Panc1 (cell line): ENCODE measurements at regions not wholly inside any gene's neighbourhood (a gene's known extent, or its start where the extent isn't known, plus 50 kb on each side); places are given as distances from the start of the nearest gene placed in this dataset.

Experiments
- ATAC-seq: fragments of 200-7000 bp; cut with Tn5 transposase; 2 replicates; pipeline ENCODE4 v1.9.1; 2020; ENCODE audit warnings: mild to moderate bottlenecking, moderate library complexity
- BruUV-seq: library from RNA; stranded (reverse); fragments of 400-500 nt; replicated peaks from 2 replicates; lab custom pipeline; 2021; lab: Mats Ljungman, UMichigan
- CTCF ChIA-PET: fragments of 300-600 bp; sonication (Branson Sonifier 250); formaldehyde crosslinking; loops from one replicate; lab custom pipeline; 2022; ENCODE audit warnings: antibody characterized with exemption; lab: Charles Lee
- POLR2A ChIA-PET: fragments of 300-600 bp; sonication (Branson Sonifier 250); formaldehyde crosslinking; loops from one replicate; lab custom pipeline; 2022; ENCODE audit warnings: antibody characterized with exemption; lab: Charles Lee
- DNase-seq: peaks from one replicate; pipeline ENCODE4 v3.0.0-alpha.2; 2010; ENCODE audit warnings: low read depth, low spot score
- H3K27ac ChIP-seq: 2 replicates; pipeline ENCODE4 v1.5.1; 2011; ENCODE audit warnings: mild to moderate bottlenecking, low read length, inconsistent platforms
- H3K27me3 ChIP-seq: fragments of 200-500 bp; sonication (Bioruptor generic); 2 replicates; pipeline ENCODE4 v1.6.0; 2014; ENCODE audit warnings: low read length, inconsistent platforms; ENCODE audit not compliant: control insufficient read depth, insufficient read depth
- H3K36me3 ChIP-seq: fragments of 200-500 bp; sonication (Bioruptor generic); 2 replicates; pipeline ENCODE4 v1.5.1; 2014; ENCODE audit warnings: inconsistent platforms, mild to moderate bottlenecking, low read length, moderate library complexity; ENCODE audit not compliant: control insufficient read depth, insufficient read depth
- H3K4me1 ChIP-seq: 2 replicates; pipeline ENCODE4 v1.5.1; 2011; ENCODE audit warnings: inconsistent platforms, mild to moderate bottlenecking, low read length, moderate library complexity; ENCODE audit not compliant: control insufficient read depth, insufficient read depth
- H3K4me3 ChIP-seq, 2 experiments: 2 replicates each; pipeline ENCODE4 v1.5.1; 2011 to 2012; ENCODE audit warnings: low read depth in 2 of 2, low read length in 2 of 2, mild to moderate bottlenecking in 2 of 2, inconsistent platforms in 1 of 2, moderate library complexity in 1 of 2
- H3K9me3 ChIP-seq: fragments of 200-500 bp; sonication (Bioruptor generic); 2 replicates; pipeline ENCODE4 v1.5.1; 2014; ENCODE audit warnings: low read depth, mild to moderate bottlenecking, inconsistent platforms, low read length, moderate library complexity; ENCODE audit not compliant: control insufficient read depth, insufficient read depth
- POLR2AphosphoS5 ChIP-seq: IDR thresholded peaks from 2 replicates; pipeline ENCODE4 v1.6.1; 2012; ENCODE audit warnings: mild to moderate bottlenecking, low read depth, low read length, moderate library complexity
- SIN3A ChIP-seq: IDR thresholded peaks from 2 replicates; pipeline ENCODE4 v1.6.1; 2012; ENCODE audit warnings: low read depth, mild to moderate bottlenecking, low read length, moderate library complexity, borderline replicate concordance; ENCODE audit not compliant: insufficient read depth
- TCF7L2 ChIP-seq: IDR thresholded peaks from 2 replicates; pipeline ENCODE4 v1.6.1; 2011; ENCODE audit warnings: mild to moderate bottlenecking, low read depth, low read length, inconsistent platforms
- in situ Hi-C: cut with HindIII; loops from 2 replicates; pipeline ENCODE4 v1.10.0; 2016; ENCODE audit warnings: low sequenced_read_pairs, low pct_unique_long_range_greater_than_20kb
- intact Hi-C: fragments of 100-400 bp; cut with micrococcal nuclease; formaldehyde crosslinking; loops from one replicate; pipeline ENCODE4 v1.10.0; 2022; ENCODE audit not compliant: unreplicated experiment
- TF ChIP-seq, protein P1 (sequence below), 2 experiments: IDR thresholded peaks; 2 replicates each; pipeline ENCODE4 v1.6.1; 2011 to 2012; ENCODE audit warnings: low read depth in 2 of 2, control low read depth in 1 of 2, low read length in 1 of 2, mild to moderate bottlenecking in 1 of 2, moderate library complexity in 1 of 2; ENCODE audit not compliant: insufficient read depth in 1 of 2
- TF ChIP-seq, protein P2 (sequence below): fragments of 450-650 bp; IDR thresholded peaks from 2 replicates; pipeline ENCODE4 v1.5.1; 2017; ENCODE audit warnings: mild to moderate bottlenecking

DNA sequence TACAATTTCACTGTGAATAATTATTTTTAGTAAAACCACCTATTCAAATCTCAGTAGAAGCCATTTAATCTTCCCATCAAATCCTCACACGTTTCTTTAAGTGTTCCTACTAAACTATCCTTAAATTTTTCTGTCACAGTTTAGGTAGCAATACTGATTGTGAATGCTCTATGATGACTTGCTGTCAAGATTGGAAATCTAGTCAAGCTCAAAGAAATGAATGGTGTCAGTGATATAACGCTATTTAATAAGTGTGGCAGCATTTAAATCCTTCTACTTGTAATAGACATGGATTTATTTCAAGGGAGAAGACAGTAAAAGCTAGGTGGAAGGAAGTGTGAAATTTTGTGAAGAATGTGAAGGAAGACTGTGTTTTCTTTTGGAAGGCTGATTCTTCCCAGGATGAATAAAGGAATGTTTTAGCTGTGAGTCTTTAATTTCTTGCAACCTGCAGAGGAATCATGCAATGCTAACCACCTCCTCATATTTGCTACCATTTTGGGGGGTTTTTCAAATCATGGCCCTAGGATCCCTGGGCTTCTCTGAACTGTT, 936.7 kb upstream of the NEGR1 start:
- CTCF ChIA-PET: no interaction called here
- H3K27me3 ChIP-seq: no peaks in the 10 kb centered on the region
- POLR2A ChIA-PET: no interaction called here
- in situ Hi-C loops: no loop called here
- ATAC-seq: no peak
- H3K4me3 ChIP-seq: no peak overlapping the region
- no peaks in the 10 kb centered on the region for H3K36me3 ChIP-seq
- TF ChIP-seq, protein P1, sequence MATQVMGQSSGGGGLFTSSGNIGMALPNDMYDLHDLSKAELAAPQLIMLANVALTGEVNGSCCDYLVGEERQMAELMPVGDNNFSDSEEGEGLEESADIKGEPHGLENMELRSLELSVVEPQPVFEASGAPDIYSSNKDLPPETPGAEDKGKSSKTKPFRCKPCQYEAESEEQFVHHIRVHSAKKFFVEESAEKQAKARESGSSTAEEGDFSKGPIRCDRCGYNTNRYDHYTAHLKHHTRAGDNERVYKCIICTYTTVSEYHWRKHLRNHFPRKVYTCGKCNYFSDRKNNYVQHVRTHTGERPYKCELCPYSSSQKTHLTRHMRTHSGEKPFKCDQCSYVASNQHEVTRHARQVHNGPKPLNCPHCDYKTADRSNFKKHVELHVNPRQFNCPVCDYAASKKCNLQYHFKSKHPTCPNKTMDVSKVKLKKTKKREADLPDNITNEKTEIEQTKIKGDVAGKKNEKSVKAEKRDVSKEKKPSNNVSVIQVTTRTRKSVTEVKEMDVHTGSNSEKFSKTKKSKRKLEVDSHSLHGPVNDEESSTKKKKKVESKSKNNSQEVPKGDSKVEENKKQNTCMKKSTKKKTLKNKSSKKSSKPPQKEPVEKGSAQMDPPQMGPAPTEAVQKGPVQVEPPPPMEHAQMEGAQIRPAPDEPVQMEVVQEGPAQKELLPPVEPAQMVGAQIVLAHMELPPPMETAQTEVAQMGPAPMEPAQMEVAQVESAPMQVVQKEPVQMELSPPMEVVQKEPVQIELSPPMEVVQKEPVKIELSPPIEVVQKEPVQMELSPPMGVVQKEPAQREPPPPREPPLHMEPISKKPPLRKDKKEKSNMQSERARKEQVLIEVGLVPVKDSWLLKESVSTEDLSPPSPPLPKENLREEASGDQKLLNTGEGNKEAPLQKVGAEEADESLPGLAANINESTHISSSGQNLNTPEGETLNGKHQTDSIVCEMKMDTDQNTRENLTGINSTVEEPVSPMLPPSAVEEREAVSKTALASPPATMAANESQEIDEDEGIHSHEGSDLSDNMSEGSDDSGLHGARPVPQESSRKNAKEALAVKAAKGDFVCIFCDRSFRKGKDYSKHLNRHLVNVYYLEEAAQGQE (IDR thresholded peaks at IDR 0.05; ENCODE audit: insufficient read depth in 1 of 2, low read depth in 2 of 2, low read length in 1 of 2): no peak
- TF ChIP-seq POLR2AphosphoS5 (no peak), TCF7L2 (no peak), SIN3A (no peak)
- TF ChIP-seq, protein P2, sequence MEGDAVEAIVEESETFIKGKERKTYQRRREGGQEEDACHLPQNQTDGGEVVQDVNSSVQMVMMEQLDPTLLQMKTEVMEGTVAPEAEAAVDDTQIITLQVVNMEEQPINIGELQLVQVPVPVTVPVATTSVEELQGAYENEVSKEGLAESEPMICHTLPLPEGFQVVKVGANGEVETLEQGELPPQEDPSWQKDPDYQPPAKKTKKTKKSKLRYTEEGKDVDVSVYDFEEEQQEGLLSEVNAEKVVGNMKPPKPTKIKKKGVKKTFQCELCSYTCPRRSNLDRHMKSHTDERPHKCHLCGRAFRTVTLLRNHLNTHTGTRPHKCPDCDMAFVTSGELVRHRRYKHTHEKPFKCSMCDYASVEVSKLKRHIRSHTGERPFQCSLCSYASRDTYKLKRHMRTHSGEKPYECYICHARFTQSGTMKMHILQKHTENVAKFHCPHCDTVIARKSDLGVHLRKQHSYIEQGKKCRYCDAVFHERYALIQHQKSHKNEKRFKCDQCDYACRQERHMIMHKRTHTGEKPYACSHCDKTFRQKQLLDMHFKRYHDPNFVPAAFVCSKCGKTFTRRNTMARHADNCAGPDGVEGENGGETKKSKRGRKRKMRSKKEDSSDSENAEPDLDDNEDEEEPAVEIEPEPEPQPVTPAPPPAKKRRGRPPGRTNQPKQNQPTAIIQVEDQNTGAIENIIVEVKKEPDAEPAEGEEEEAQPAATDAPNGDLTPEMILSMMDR: no peak
- intact Hi-C loops: no loop called here
- DNase-seq: no peak
- no peaks in the 10 kb centered on the region for H3K9me3 ChIP-seq
- no peaks in the 10 kb centered on the region for H3K4me1 ChIP-seq
- H3K27ac ChIP-seq: no peak overlapping the region
- no TSS peak for BruUV-seq

DNA sequence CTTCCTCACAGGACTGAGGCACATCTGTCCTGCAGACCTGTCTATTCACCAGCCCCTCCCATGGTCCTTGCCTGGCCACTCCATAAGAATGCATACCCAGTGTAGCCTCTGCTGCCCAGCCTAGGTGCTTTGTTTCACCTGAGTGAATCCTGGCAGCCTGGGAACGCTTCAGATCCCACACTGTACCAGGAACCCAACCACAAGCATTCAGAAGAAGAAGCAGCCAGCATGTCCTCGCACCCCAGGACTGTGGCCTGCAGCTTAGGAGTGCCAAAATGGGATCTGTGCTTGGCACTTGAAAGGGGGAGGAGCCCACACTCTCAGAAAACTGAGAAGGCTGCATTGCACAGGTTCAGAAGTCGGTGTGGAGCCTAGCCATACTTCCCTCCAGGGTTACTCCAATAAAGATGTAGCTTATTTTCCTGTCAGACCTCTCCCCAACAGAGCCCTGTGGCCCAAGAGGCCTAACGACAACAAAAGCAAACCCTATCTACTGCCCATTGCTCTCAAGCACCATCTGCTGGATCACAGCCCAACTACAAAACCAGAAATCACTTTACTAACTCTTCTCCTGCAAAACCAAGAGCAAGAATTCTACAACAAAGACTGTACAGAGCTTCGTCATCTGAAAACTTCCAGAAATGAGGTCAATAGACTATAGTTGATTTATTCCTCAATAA, 923.1 kb upstream of the NEGR1 start:
- ChIA-PET CTCF (no interaction called here), POLR2A (no interaction called here)
- H3K36me3 ChIP-seq: no peaks in the 10 kb centered on the region
- BruUV-seq: no TSS peak
- in situ Hi-C loops (no loop called here), intact Hi-C loops (no loop called here)
- ATAC-seq: no peak
- DNase-seq: no peak
- H3K9me3 ChIP-seq: no peaks in the 10 kb centered on the region
- H3K4me1 ChIP-seq: no peaks in the 10 kb centered on the region
- H3K27me3 ChIP-seq: no peaks in the 10 kb centered on the region
- H3K4me3 ChIP-seq: no peak overlapping the region
- TF ChIP-seq, protein P1 (IDR thresholded peaks at IDR 0.05; ENCODE audit: insufficient read depth in 1 of 2, low read depth in 2 of 2, low read length in 1 of 2): no peak
- TF ChIP-seq, protein P2: peak; percentile 15; the same call in 1 of the 2 replicates
- H3K27ac ChIP-seq: no peak overlapping the region
